HEK293T (cell line): ENCODE measurements at regions not wholly inside any gene's neighbourhood (a gene's known extent, or its start where the extent isn't known, plus 50 kb on each side); places are given as distances from the start of the nearest gene placed in this dataset.

Source experiments
- CTCF ChIA-PET: fragments of 350-600 bp; formaldehyde crosslinking; extraction: SDS; loops from one replicate; lab custom pipeline; 2021; ENCODE audit warnings: antibody characterized with exemption, inconsistent platforms; lab: Yijun Ruan, JAX
- POLR2A ChIA-PET: fragments of 350-600 bp; formaldehyde crosslinking; extraction: SDS; loops from one replicate; lab custom pipeline; 2020; ENCODE audit warnings: antibody characterized with exemption, inconsistent platforms; lab: Yijun Ruan, JAX
- DNase-seq: peaks from one replicate; pipeline ENCODE4 v3.0.0; 2012; ENCODE audit warnings: mixed read lengths; ENCODE audit errors: extremely low spot score
- ARNT ChIP-seq: fragments of 450-650 bp; IDR thresholded peaks from 2 replicates; pipeline ENCODE4 v1.6.1; 2017; ENCODE audit warnings: mild to moderate bottlenecking
- BHLHE40 ChIP-seq: fragments of 450-650 bp; IDR thresholded peaks from 2 replicates; pipeline ENCODE4 v1.6.1; 2016; ENCODE audit warnings: mild to moderate bottlenecking, moderate library complexity, borderline replicate concordance
- CTBP1 ChIP-seq: fragments of 450-650 bp; IDR thresholded peaks from 2 replicates; pipeline ENCODE4 v1.6.1; 2016; ENCODE audit warnings: borderline replicate concordance
- ELF4 ChIP-seq: fragments of 450-650 bp; IDR thresholded peaks from 2 replicates; pipeline ENCODE4 v1.6.1; 2017; ENCODE audit warnings: antibody characterized with exemption
- FOXA1 ChIP-seq: fragments of 450-650 bp; IDR thresholded peaks from 2 replicates; pipeline ENCODE4 v1.6.1; 2016; ENCODE audit warnings: mild to moderate bottlenecking
- FOXK2 ChIP-seq: fragments of 450-650 bp; IDR thresholded peaks from 2 replicates; pipeline ENCODE4 v1.6.1; 2016; ENCODE audit warnings: mild to moderate bottlenecking
- FOXM1 ChIP-seq: fragments of 450-650 bp; IDR thresholded peaks from 2 replicates; pipeline ENCODE4 v1.6.1; 2017; ENCODE audit warnings: mild to moderate bottlenecking, borderline replicate concordance
- HDGF ChIP-seq: fragments of 450-650 bp; IDR thresholded peaks from 2 replicates; pipeline ENCODE4 v1.6.1; 2017; ENCODE audit warnings: antibody characterized with exemption, borderline replicate concordance
- L3MBTL2 ChIP-seq: fragments of 450-650 bp; conservative IDR thresholded peaks from 2 replicates; pipeline ENCODE4 v1.6.1; 2016; ENCODE audit warnings: mild to moderate bottlenecking
- LEF1 ChIP-seq: fragments of 450-650 bp; IDR thresholded peaks from 2 replicates; pipeline ENCODE4 v1.6.1; 2017; ENCODE audit warnings: mild to moderate bottlenecking, borderline replicate concordance
- NFRKB ChIP-seq: fragments of 450-650 bp; IDR thresholded peaks from 2 replicates; pipeline ENCODE4 v1.6.1; 2016; ENCODE audit warnings: mild to moderate bottlenecking, moderate library complexity
- PKNOX1 ChIP-seq: fragments of 450-650 bp; IDR thresholded peaks from 2 replicates; pipeline ENCODE4 v1.6.1; 2016
- SP1 ChIP-seq: fragments of 450-650 bp; IDR thresholded peaks from 2 replicates; pipeline ENCODE4 v1.6.1; 2017
- SUZ12 ChIP-seq: fragments of 450-650 bp; IDR thresholded peaks from 2 replicates; pipeline ENCODE4 v1.6.1; 2016; ENCODE audit warnings: mild to moderate bottlenecking
- TARDBP ChIP-seq: fragments of 450-650 bp; IDR thresholded peaks from 2 replicates; pipeline ENCODE4 v1.6.1; 2016
- ZNF384 ChIP-seq: fragments of 450-650 bp; IDR thresholded peaks from 2 replicates; pipeline ENCODE4 v1.6.1; 2016

DNA sequence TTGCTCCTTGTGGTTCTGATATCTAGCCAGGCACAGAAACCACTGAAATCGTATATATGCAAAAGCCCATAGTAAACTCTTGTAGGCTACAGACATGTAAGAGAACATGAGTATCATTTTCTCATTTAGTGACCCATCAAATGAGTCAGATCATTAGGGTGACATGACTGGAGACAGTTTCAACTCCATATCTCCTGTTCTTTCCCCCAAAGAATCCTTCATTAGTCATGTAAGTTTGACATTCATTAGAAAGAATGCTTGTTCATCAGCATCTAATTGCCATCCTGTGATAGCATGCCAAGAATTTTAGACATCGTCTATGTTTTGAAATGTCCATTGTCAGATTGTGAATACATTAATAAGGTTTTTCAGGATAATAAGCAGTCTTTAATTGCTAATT lies 264.9 kb upstream of the TPM1 start:
- TF ChIP-seq FOXA1: no peak
- no peak for TF ChIP-seq SUZ12
- no peak for TF ChIP-seq FOXK2
- no peak for TF ChIP-seq CTBP1
- no peak for TF ChIP-seq NFRKB
- TF ChIP-seq TARDBP: no peak
- TF ChIP-seq ARNT: no peak
- TF ChIP-seq PKNOX1: no peak
- no peak for TF ChIP-seq ZNF384
- no peak for TF ChIP-seq SP1
- no peak for TF ChIP-seq FOXM1
- no peak for TF ChIP-seq BHLHE40
- no peak for TF ChIP-seq HDGF
- TF ChIP-seq LEF1: no peak
- no peak for TF ChIP-seq ELF4
- no peak for DNase-seq
- ChIA-PET CTCF (interaction anchor here (0.6 to 0.7 kb wide), 2 partner anchors 35 to 223 kb away, joined by 3 read pairs; no protein-coding TSS in a partner anchor), POLR2A (no interaction called here)

DNA sequence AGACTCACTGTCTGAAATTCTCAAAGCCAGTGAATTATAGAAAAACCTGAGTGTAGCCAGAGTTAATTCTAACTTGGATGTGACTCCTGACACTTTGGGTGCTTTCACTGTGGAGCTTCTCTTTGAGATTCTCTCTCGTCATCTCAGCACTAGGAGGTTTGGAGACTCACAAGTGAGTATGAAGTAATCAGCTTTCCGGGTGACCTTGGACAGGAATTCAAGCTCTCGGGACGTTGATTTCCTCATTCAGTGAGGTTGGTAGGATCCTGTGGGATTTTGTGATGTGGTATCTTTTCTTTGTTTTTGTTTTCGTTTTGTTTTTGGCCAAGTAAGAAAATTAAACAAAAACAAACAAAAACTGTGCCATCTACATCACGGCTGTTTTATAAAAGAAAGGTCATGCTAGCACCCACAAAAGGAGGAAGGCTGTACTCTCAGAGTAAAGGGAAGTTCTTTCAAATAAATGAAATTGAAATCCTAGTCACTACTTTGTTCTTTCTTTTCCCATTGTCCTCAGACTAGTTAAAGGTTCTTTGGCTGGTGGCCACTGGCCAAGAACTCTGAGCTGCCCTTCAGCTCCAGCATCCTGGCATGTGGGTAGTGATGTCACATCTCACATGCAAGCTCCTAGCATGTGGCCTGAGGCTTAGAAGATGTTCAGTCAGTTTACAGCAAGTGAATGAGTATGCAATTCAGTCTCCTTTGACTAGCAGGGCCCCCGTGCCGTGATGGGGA lies 263.3 kb upstream of the TPM1 start:
- POLR2A ChIA-PET: no interaction called here
- CTCF ChIA-PET: interaction anchor here (0.6 kb wide), 1 partner anchor 60 kb away, joined by 3 read pairs; no protein-coding TSS in a partner anchor
- no peak for DNase-seq
- TF ChIP-seq ELF4 (no peak), PKNOX1 (no peak), FOXK2 (no peak), SP1 (no peak), BHLHE40 (no peak), TARDBP (no peak), LEF1 (no peak), ZNF384 (no peak), CTBP1 (no peak), HDGF (no peak), NFRKB (no peak), FOXM1 (no peak), SUZ12 (no peak), FOXA1 (no peak), L3MBTL2 (no peak), ARNT (no peak)

DNA sequence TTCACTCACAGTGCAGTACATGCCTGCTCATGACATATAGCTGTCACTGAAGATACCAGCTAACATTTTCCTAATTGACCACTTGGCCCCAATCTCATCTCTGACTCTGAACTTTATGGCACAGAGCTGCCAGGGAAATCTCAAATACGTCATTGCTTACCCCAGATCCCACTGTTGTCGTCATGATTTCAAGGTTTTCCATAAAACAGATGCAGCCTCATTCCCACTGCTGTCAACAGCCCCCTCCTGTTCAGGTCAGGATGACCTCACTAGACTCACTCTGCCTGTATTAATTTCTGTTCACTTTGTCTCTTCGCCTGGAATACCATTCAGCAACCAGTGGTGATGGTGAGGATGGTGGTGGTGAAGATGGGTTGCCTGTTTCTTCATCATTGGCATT lies 262.6 kb upstream of the TPM1 start:
- ChIA-PET CTCF (no interaction called here), POLR2A (no interaction called here)
- DNase-seq: no peak
- TF ChIP-seq ZNF384 (no peak), NFRKB (no peak), L3MBTL2 (no peak), TARDBP (no peak)

GRCh38 chr15:62781081-62781497 lies 261.5 kb upstream of the TPM1 start:
- DNase-seq: no peak
- ChIA-PET CTCF (interaction anchor here (0.6 kb wide), 1 partner anchor 577 kb away, joined by 3 read pairs; no protein-coding TSS in a partner anchor), POLR2A (no interaction called here)
- TF ChIP-seq ARNT (no peak), LEF1 (no peak)

- peak; percentile 56 for DNase-seq
- ChIA-PET POLR2A (no interaction called here), CTCF (interaction anchor here (0.5 to 1.3 kb wide), 4 partner anchors 11 to 302 kb away, joined by 3 to 5 read pairs (median 4); no protein-coding TSS in a partner anchor)
- TF ChIP-seq ARNT (no peak), ZNF384 (no peak), FOXK2 (no peak), BHLHE40 (no peak), CTBP1 (no peak), LEF1 (no peak), NFRKB (no peak), PKNOX1 (no peak), TARDBP (no peak), SP1 (no peak), FOXM1 (no peak), ELF4 (no peak), HDGF (no peak), SUZ12 (no peak)
These were observed 260.3 kb upstream of the TPM1 start for GRCh38 chr15:62782071-62782841.

DNA sequence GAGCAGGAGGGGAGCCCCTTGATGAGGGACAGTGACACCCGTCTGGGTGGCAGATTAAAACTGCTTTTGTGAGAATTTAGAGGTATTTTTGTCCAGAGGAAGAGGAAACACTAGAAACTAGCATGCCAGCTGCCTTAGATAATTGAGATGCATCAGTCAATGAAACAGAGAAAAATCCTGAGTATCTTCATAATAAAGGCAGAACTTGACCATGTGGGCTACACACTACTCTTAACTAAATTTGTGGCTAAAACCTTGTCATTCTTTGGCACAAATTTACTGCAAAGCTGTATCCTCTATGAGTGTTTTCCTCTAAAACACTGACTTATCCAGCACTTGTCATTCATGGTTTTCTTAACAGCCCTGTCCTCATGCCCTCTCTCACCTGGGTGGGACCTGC lies 259.7 kb upstream of the TPM1 start:
- CTCF ChIA-PET: interaction anchor here (0.6 to 1.3 kb wide), 3 partner anchors 10 to 303 kb away, joined by 3 to 5 read pairs (median 4); no protein-coding TSS in a partner anchor
- DNase-seq: no peak
- TF ChIP-seq FOXM1 (no peak), SUZ12 (no peak), NFRKB (no peak), TARDBP (no peak), PKNOX1 (no peak), LEF1 (no peak), FOXA1 (no peak), ZNF384 (no peak), HDGF (no peak), BHLHE40 (no peak), SP1 (no peak), ARNT (no peak), ELF4 (no peak), FOXK2 (no peak), CTBP1 (no peak), L3MBTL2 (no peak)
- POLR2A ChIA-PET: no interaction called here
